ENCODE measurements at regions not wholly inside any gene's neighbourhood (a gene's known extent, or its start where the extent isn't known, plus 50 kb on each side); places are given as distances from the start of the nearest gene placed in this dataset.

DNA sequence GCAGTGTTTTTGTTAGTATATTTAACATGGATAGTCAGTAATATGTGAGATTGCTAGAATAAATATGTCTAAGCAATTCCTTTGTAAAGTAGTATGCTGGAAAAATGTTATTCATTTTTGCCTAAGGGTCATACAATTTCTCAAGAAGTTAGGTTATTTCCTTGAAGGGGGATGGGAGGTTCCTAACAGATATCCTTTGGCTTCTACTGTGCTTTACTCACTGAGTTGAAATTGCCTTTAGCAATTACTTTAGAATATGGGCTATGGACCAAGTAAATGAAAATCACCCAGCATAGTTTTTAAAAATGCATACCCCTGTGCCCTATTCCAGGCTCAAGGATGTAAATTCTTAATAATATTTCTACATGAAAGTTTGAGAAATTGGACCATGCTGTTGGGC lies 1386.4 kb upstream of the SLC39A10 start:
- no peak for DNase-seq (ENCODE audit: low read depth, low spot score)
- CTCF ChIA-PET: no interaction called here
- H3K4me3 ChIP-seq (ENCODE audit: low read depth, low read length): no peak overlapping the region
- TF ChIP-seq, protein P1, sequence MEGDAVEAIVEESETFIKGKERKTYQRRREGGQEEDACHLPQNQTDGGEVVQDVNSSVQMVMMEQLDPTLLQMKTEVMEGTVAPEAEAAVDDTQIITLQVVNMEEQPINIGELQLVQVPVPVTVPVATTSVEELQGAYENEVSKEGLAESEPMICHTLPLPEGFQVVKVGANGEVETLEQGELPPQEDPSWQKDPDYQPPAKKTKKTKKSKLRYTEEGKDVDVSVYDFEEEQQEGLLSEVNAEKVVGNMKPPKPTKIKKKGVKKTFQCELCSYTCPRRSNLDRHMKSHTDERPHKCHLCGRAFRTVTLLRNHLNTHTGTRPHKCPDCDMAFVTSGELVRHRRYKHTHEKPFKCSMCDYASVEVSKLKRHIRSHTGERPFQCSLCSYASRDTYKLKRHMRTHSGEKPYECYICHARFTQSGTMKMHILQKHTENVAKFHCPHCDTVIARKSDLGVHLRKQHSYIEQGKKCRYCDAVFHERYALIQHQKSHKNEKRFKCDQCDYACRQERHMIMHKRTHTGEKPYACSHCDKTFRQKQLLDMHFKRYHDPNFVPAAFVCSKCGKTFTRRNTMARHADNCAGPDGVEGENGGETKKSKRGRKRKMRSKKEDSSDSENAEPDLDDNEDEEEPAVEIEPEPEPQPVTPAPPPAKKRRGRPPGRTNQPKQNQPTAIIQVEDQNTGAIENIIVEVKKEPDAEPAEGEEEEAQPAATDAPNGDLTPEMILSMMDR (IDR thresholded peaks at IDR 0.05; ENCODE audit: insufficient read depth, low read length, missing control alignments): no peak
- POLR2A ChIA-PET: no interaction called here

DNA sequence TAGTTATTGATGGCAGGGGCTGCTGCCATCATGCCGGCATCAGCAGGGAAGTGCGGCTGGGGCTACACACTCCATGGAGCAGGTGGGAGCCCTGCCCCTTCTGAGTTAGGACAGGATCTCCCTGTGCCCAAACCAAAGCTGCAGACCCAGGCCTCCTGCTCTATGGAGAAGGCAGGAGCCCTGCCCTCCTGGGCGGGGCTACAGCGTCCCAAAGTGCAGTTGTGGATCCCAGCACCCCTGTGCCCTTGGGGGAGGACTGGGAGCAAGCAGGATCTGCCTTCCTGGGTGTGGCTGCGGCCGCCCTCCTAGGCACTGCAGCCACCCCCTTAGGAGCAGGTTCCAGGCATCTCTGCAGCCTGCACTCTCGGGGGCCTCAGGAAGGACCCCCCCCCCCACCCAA lies 1392.4 kb upstream of the SLC39A10 start:
- H3K4me3 ChIP-seq (ENCODE audit: low read depth, low read length): no peak overlapping the region
- ChIA-PET POLR2A (no interaction called here), CTCF (no interaction called here)
- no peak for DNase-seq (ENCODE audit: low read depth, low spot score)
- TF ChIP-seq, protein P1 (IDR thresholded peaks at IDR 0.05; ENCODE audit: insufficient read depth, low read length, missing control alignments): no peak

DNA sequence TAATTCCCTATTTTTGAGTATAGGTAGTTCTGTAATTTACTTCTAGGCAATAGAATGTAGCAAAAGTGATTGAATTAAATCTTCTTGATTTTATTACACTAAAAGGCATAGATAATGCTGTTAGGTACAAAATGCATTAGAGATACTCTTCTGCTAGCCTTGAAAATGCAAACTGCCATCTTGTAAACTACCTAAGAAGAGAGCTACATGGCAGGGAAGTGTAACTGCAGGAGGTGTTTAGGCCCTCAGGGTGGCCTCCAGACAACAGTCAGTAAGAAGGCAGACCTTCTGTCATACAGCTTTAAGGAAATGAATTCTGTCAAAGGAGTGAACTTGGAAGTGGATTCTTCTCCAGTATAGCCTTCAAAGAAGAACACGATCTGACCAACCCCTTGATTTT lies 1396.8 kb upstream of the SLC39A10 start:
- CTCF ChIA-PET: no interaction called here

DNA sequence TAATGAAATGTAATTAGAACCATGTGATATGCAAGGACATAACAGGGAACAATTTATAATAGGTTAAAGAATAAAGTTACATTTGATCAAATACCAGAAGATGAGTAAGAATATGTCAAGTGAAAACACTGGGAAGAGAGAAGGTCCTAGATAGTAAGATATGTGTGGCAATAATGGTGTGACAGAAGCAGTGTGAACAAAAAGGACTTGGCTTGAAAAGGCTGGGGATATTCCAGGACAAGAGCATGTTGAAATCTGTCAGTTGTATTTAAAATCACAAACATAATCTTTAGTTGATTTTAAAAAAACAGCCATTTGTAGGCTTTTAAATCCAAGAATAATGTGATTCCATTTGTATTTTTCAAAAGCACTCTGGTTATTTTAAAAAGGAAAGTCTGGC lies 1399.9 kb upstream of the SLC39A10 start:
- ChIA-PET POLR2A (no interaction called here), CTCF (no interaction called here)
- DNase-seq (ENCODE audit: low read depth, low spot score): no peak
- TF ChIP-seq, protein P1 (IDR thresholded peaks at IDR 0.05; ENCODE audit: insufficient read depth, low read length, missing control alignments): no peak
- no peak overlapping the region for H3K4me3 ChIP-seq (ENCODE audit: low read depth, low read length)

More for the DNA sequence above, 1396.8 kb upstream of the SLC39A10 start:
- no peak overlapping the region for H3K4me3 ChIP-seq (ENCODE audit: low read depth, low read length)
- TF ChIP-seq, protein P1 (IDR thresholded peaks at IDR 0.05; ENCODE audit: insufficient read depth, low read length, missing control alignments): no peak
- POLR2A ChIA-PET: no interaction called here
- DNase-seq (ENCODE audit: low read depth, low spot score): no peak

DNA sequence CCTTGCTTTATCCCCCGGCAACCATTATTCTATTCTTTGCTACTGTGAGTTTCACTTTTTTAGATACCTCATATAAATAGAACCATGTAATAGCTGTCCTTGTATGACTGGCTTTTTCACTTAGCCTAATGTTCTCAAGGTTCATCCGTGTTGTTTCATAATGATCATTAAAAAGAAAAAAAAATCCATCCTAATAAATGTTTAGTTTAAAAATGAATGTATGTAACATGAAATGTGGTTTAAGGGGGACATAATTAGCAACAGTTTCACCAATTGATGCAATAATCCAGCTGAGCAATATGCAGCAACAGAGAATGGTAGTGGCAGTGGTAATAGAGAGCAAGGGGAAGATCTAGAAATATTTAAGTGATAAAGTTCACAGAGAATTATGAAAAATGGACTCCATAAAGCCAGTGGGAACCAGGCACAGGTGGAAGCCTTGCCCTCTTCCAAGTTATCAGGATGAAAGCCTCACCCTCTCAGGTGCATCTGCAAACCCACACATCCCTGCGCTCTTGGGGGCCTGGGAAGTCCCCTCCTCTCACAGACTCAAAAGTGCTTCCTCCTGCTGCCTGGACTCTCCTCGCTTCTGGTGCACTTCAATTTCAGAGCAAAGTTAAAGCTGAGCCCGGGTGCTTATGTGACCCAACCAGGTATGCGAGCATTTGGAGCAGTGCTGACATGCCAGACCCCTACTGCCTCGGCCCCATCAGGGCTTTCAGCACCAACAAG lies 1403.3 kb upstream of the SLC39A10 start:
- CTCF ChIA-PET: no interaction called here
- POLR2A ChIA-PET: no interaction called here
- DNase-seq (ENCODE audit: low read depth, low spot score): no peak
- no peak overlapping the region for H3K4me3 ChIP-seq (ENCODE audit: low read depth, low read length)
- TF ChIP-seq, protein P1 (IDR thresholded peaks at IDR 0.05; ENCODE audit: insufficient read depth, low read length, missing control alignments): no peak

DNA sequence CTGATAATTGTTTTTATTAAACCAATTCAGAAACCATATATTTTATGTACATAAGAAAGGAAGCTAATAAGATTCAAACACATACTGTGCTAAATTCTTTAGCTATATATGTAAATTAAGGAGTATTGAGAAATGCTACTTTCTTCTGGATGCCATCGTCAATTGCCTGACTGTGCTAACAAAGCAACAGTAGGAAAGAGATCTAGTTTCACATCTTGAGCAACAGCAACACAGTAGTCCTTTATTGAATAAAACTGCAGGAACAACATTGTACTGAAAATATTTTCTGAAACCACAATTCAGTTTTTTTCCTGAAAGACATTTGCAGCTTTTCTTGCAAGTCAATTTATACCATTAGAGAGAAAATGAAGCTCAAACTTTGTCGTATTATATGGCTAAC lies 1404.9 kb upstream of the SLC39A10 start:
- POLR2A ChIA-PET: no interaction called here
- CTCF ChIA-PET: no interaction called here
- no peak for DNase-seq (ENCODE audit: low read depth, low spot score)
- TF ChIP-seq, protein P1 (IDR thresholded peaks at IDR 0.05; ENCODE audit: insufficient read depth, low read length, missing control alignments): no peak
- no peak overlapping the region for H3K4me3 ChIP-seq (ENCODE audit: low read depth, low read length)

Data from AG04449 (cell line).